ENCODE measurements at regions not wholly inside any gene's neighbourhood (a gene's known extent, or its start where the extent isn't known, plus 50 kb on each side); places are given as distances from the start of the nearest gene placed in this dataset.
"Not testable (repeated sequence)": the region's sequence is repeated elsewhere in the genome, so short reads cannot be mapped to it uniquely, and the experiment has no call there.

GRCh38 chr2:106257135-106257534 is 63.0 kb upstream of the UXS1 start:
- Histone ChIP-seq H3K36me3 (no peaks in the 10 kb centered on the region), H3K9me3 (no peaks in the 10 kb centered on the region), H3K27ac (no peak overlapping the region), H3K4me3 (no peak overlapping the region), H3K4me1 (no peaks in the 10 kb centered on the region), H3K27me3 (no peaks in the 10 kb centered on the region)
- no peak for DNase-seq (ENCODE audit: low spot score in 2 of 2)
- intact Hi-C loops (cut with DNase I; ENCODE audit: low total_unique reads): no loop called here
- TF ChIP-seq CTCF (IDR thresholded peaks at IDR 0.05) (no peak), POLR2AphosphoS5 (IDR thresholded peaks at IDR 0.05) (no peak), POLR2A (IDR thresholded peaks at IDR 0.05) (no peak)

DNA sequence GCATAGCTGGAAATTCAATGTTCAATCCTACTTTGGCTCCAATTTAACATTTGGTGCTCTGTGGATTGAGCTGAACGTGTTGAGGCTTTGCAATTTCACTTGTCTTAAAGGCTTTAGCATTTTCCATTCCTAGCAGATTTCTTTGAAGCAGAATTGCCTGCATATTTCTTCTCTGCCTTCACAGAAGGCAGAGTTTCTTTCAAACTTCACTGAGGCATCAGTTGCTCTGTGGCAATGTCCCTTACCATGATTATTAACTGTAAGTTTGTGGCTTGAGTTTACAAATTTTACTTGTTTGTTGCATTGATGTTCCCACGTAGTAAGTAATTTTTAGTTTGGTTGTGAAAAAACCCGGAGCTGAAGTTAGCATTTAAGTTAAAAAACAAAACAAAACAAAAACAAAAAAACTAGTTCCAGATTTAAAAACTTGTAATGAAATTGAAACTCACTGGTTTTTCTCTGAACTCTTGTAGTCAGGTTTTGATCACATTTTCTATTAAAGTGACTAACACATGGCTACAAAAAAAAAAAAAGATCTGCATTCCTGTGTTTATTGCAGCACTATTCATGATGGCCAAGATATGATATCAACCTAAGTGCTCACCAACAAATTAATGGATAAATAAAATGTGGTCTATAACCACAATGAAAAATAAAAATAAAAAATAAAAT is 55.2 kb upstream of the UXS1 start:
- H3K27ac ChIP-seq; H3K4me1 ChIP-seq; intact Hi-C loops (cut with DNase I; ENCODE audit: low total_unique reads); H3K4me3 ChIP-seq; H3K9me3 ChIP-seq; H3K27me3 ChIP-seq; H3K36me3 ChIP-seq; DNase-seq (ENCODE audit: low spot score in 2 of 2): not testable (repeated sequence)

DNA sequence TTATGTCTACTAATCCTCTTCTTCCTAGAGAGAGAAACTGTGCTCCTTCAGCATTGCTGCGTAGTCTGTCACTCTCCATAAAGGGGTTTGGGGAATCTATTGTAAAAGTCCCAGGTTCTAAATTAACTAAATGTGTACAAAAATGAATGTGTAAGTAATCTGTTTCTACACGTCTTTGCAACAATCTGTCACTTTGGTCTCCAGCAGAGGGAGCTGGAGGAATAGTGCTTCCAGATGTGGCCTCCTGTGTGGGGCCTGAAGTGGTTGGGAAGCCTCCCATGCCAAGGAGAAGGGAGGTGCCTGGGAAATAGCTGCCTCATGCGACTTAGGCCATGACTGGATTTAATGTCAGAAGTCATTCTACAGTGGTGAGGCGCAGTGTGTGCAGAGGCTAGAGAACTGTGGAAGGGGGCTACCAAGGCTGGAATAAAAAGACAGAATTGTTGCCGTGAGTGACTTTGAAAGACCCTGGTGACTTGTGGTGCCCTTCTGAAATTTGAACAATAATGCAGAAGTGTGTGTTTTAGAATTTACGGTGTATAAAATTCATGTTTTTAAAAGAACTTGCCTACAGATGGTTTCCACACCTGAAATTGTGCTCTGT is 54.5 kb upstream of the UXS1 start:
- H3K27ac ChIP-seq; H3K9me3 ChIP-seq; H3K36me3 ChIP-seq; H3K27me3 ChIP-seq; intact Hi-C loops (cut with DNase I; ENCODE audit: low total_unique reads); DNase-seq (ENCODE audit: low spot score in 2 of 2); H3K4me1 ChIP-seq; H3K4me3 ChIP-seq: not testable (repeated sequence)
